Inflammatory macrophage treated with lipopolysaccharide for 1 hour (primary cell): ENCODE measurements at regions not wholly inside any gene's neighbourhood (a gene's known extent, or its start where the extent isn't known, plus 50 kb on each side); places are given as distances from the start of the nearest gene placed in this dataset.
"Not testable (repeated sequence)": the region's sequence is repeated elsewhere in the genome, so short reads cannot be mapped to it uniquely, and the experiment has no call there.

Source experiments
- DNase-seq, 2 donors: peaks; one replicate each; pipeline ENCODE4 v3.0.0-alpha.2; 2020 to 2022

GRCh38 chr21:15442743-15443469, 286.9 kb upstream of the USP25 start:
- DNase-seq = peak; percentile 58 to 75

DNA sequence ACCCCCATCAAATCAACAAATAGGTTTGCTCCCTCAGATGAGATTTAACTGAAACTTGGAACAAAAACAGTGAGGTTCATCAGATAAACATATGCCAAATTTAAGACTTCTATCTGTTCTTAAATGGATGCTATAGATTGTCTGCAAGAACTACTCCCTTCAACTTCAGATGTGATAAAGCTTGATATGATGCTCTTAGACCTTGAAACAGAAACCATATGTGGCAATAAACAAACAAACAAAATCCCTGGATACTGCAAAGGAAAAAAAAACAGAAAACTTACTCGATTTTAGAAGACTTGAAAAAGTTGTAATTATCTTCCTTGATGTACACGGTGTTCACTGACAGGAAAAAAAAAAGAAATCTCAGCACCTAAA, 286.1 kb upstream of the USP25 start:
- DNase-seq = no peak

DNA sequence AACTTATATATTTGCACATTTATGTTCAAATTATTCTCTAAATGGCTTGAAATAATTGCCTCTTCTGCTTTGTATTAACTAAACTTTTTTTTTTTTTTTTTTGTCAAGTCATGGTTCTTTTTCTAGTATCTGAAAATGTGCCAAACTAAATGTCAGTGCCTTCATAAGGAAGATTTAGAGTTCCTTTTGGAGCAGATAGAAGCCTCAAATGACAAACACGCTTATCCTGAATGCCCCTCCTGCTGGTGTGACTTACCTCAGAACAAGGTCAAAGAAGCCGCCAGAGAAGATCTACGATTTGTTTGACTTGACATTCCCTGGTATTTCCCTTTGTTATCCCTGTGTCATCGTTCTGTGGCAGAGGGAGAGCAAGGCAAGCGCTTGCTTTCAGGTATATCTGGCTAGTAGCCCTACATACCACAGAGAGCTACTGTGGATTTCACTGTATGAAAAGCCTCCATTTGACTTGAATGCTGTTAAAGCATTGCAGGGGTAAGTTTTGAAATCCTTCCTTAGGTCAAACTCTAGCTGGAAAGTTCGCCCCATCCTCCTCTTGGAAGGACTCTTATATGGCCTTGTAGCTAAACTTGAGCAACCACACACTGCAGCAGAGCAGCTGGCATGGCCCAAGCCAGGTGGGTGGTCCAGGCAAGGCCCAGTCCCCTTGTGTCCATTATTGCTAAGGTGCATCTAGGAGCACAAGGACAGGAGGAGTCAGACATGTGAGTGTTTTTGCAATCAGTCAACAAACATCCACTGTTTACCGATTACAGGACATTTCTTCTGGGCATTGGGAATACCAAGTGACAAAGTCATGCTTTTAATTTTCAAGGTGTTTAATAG, 285.4 kb upstream of the USP25 start:
- DNase-seq = peak in 1 of 2 donors; percentile 20

DNA sequence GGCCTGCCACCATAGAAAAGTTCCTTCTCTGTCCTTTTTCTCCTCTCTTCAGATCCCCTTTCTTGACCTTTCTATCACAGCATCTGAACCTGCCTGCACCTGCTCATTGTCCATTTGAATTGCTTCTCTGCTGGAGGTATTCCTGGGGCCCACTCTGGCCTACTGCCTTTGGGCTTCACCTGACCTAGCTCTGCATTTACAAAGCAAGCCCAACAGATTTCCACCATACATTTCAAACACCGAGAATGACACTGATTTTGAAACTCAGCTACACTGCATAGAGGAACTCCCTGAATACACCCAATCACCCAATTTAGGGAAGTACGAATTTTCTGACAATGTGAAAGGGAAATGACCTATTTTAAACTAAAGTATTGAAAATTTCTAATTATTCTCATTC, 284.5 kb upstream of the USP25 start:
- DNase-seq = peak; percentile 72

DNA sequence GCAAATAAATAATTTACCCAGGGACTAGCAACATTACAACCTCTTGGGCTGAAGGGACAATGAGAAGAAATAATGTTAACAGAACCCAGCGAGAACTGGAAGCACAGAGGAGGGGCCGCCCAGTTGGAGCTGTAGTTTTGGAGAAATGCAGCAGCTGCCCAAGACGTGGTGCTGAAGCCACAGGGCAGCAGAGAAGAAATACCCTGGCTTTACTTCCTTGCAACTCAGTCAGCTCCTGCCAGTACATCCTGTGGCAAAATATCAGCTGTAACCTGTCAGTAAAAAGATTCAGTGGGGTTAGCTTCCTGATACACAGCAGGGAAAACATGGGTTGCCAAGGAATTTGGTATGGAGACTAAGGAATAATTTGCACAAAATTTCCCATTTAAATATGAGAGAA, 283.6 kb upstream of the USP25 start:
- peak; percentile 29 to 41 for DNase-seq

DNA sequence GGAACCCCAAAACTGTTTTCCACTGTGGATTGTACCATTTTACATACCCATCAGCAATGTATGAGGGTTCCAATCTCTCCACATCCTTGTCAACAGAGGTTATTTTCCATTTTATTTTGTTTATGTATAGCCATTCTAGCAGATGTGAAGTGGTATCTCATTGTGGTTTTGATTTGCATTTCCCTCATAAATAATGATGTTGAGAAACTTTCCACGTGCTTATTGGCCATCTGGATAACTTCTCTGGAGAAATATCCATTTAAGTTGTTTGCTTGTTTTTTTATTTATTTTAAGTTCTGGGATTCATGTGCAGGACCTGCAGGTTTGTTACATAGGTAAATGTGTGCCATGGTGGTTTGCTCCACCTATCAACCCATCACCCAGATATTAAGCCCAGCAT, 280.2 kb upstream of the USP25 start:
- no peak for DNase-seq

DNA sequence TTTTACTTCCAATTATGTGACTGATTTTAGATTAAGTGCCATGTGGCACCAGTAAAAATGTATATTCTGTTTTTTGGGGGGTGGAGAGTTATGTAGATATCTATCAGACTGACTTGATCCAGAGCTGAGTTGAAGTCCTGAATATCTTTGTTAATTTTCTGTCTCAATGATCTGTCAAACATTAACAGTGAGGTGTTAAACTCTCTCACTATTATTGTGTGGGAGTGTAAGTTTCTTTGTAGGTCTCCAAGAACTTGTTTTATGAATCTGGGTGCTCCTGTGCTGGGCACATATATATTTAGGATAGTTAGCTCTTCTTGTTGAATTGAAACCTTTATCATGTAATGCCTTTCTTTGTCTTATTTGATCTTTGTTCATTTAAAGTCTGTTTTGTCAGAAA, 276.5 kb upstream of the USP25 start:
- DNase-seq = no peak

DNA sequence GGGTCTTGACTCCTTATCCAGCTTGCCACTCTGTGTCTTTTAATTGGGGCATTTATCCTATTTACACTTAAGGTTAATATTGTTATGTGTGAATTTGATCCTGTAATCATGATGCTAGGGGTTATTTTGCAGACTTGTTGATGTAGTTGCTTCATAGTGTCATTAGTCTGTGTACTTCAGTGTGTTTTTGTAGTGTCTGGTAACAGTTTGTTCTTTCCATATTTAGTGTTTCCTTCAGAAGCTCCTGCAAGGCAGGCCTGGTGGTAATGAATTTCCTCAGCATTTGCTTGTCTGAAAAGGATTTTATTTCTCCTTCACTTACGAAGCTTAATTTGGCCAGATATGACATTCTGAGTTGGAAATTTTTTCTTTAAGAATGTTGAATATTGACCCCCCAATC, 276.0 kb upstream of the USP25 start:
- not testable (repeated sequence) for DNase-seq

DNA sequence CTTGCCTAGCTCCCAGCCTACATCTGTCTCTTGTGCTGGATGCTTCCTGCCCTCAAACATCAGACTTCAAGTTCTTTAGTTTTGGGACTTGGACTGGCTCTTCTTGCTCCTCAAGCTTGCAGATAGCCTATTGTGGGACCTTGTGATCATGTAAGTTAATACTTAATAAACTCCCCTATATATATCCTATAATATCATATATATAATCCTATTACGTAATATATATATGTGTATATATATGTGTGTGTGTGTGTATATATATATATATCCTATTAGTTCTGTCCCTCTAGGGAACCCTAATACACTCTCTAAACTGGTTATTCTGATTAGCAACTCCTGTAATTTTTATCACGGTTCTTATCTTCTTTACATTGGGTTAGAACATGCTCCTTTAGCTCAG, 274.9 kb upstream of the USP25 start:
- DNase-seq = not testable (repeated sequence)

GRCh38 chr21:15455819-15456462, 273.8 kb upstream of the USP25 start:
- no peak for DNase-seq

DNA sequence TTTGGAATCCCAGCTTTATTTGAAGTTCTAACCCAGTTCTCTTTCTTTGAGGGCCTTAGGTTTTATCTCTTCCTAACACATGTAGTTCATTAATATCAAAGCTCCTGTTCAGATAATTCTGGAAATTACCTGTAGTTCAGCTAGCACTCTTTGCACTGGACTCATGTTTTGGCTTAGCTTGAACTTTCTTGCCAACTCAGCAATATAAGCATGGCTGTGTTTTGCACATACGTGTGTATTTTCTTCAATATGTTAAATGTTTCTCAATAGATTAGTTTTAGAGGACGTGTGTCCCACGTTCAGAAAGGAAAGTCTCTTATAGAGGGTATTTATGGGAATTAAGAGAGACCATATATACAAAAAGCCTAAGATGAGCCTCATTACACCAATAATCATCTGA, 271.8 kb upstream of the USP25 start:
- no peak for DNase-seq

- no peak for DNase-seq
Observed at GRCh38 chr21:15462092-15462491, 267.7 kb upstream of the USP25 start.

GRCh38 chr21:15466329-15466728, 263.5 kb upstream of the USP25 start:
- no peak for DNase-seq

- no peak for DNase-seq
Observed at GRCh38 chr21:15468368-15468767, 261.4 kb upstream of the USP25 start.

DNA sequence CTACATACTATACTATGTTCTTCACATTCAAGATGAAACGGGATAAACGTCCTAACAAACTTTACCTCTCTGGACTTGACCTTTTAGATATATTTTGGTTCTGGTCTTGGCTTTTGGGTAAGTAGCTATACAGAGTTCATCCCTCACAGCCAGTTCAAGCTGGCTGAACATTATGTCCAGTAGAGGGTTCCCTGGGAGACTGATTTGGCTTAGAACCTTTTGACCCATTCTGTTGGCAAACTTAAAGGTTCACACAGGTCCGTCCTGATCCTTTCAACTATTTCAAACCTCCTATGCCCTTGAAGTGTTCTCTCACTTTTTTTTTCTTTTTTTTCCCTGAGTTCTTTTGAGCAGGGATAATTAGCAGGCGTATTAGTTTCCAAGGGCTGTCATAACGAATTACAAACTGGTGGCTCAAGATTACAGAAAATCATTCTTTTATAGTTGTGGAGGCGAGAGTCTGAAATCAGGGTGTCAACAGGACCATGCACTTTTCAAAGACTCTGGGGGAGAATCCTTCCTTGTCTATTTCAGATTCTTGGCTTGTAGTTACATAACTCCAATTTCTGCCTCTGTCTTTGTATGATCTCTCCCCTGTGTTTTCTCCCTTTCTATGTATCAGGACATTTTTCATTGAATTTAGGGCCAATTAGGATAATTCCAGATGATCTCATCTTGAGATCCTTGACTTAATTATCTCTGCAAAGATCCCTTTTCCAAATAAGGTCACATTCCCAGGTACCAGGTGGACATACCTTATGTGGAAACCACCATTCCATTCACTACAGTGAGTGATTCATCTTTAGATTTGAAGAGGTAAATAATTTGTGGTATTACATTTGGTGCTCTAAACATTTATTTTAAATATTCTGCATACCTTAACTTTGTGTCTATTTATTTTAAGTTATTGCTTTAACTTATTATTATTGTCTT, 257.4 kb upstream of the USP25 start:
- DNase-seq = no peak

- DNase-seq = not testable (repeated sequence)
Observed at GRCh38 chr21:15477773-15478172, 252.0 kb upstream of the USP25 start.

DNA sequence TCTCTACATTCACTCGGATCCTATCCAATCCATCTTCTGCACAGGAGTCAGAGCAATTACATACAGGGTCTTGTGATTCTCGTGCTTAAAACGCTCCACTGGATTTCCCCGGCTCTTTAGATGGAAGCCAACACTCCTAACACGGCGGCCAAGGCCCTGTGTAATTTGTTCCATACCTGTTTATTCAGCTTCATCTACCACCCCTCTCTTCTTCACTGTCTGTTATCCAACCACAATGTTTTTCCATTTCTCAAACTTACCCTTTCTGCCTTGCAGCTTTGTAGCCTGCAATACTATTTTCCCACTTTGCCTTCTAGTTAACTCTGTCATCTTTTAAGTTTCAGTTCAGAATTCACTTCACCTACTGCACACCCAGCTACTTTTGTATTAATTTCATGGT, 249.6 kb upstream of the USP25 start:
- DNase-seq = no peak

DNA sequence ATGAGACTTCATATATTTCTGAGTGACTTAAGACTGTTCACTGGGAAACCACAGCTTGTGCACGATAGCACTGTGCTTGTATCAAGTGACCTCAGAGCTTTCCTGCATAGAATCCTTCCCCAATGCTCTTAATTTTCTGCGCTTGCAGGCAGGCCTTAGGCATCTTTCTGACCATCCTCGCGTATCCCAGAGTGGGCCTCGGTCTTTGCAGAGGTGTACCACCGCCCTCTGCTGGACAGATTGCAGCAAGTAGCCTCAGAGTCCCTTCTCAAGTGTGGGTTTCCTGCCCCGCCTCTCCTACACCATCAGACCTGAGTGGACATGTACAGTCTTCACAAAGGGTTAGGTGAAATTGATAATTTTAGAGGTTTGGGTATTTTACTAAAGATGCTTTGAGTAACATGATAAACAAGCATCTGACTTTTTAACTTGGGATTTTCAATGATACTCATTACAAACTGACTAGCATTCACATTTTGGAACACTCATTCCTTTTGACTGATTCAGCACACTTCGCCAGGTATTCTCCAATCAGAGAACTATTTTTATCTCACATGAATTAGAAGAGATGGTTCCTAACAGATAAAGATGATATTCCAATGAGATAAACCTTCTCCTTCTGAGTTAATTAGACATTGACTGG, 246.5 kb upstream of the USP25 start:
- peak; percentile 70 to 90 for DNase-seq

GRCh38 chr21:15486460-15487195, 243.2 kb upstream of the USP25 start:
- no peak for DNase-seq

- no peak for DNase-seq
Observed at GRCh38 chr21:15487196-15487550, 242.6 kb upstream of the USP25 start.

DNA sequence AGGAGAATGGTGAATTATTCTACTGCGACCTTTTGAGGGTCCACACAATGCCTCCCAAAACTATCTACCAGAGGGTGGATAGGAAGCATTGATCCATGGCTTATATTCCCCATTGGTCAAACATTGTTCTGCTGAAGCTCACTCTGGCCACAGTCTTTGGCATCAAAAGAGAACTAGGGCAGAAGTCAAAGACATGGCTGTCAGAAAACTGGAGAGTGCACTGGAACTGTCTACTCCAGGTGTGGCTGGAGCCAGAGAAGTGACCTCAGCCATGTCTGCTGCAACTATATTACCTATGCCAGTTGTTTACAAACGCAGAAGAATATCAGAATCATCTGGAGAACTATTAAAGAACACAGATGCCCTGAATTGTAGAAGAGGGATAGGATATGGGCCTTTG, 238.7 kb upstream of the USP25 start:
- DNase-seq = no peak

DNA sequence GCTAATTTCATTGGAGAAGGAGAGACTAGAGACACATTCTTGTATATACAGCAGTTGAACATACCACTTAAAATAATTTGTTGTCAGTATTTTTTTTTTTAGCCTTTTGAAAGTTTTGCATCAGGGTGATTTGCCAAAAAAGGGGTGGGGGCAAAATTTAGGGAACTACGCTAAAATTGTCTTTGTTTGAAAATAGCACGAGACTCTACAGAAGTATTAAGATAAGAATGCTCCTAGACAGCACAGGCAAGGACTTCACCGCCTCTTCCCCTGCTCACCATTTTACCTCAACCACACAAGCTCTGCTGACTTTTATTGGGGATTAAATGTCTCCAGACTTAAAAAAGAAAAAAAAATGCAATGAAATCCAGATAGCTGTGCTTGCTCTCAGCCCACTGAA, 236.1 kb upstream of the USP25 start:
- DNase-seq = no peak
